A172 (cell line): ENCODE measurements at regions not wholly inside any gene's neighbourhood (a gene's known extent, or its start where the extent isn't known, plus 50 kb on each side); places are given as distances from the start of the nearest gene placed in this dataset.

Experiments
- DNase-seq: peaks from one replicate; pipeline ENCODE4 v3.0.0-alpha.2; 2015; ENCODE audit warnings: low spot score

GRCh38 chr12:25058012-25058411 is 109.1 kb upstream of the BCAT1 start:
- DNase-seq = no peak

- no peak for DNase-seq
These were observed 107.7 kb upstream of the BCAT1 start for GRCh38 chr12:25056486-25057130.

GRCh38 chr12:25056011-25056410 is 107.1 kb upstream of the BCAT1 start:
- no peak for DNase-seq

- peak; percentile 11 for DNase-seq
These were observed 105.9 kb upstream of the BCAT1 start for GRCh38 chr12:25054783-25055144.

- peak; percentile 10 for DNase-seq
These were observed 105.3 kb upstream of the BCAT1 start for GRCh38 chr12:25054076-25054782.

GRCh38 chr12:25052914-25053211 is 104.0 kb upstream of the BCAT1 start:
- no peak for DNase-seq

- peak; percentile 8 for DNase-seq
These were observed 103.5 kb upstream of the BCAT1 start for GRCh38 chr12:25052196-25052913.

GRCh38 chr12:25051656-25052195 is 102.8 kb upstream of the BCAT1 start:
- no peak for DNase-seq

- no peak for DNase-seq
These were observed 102.3 kb upstream of the BCAT1 start for GRCh38 chr12:25051171-25051570.

GRCh38 chr12:25045869-25046268 is 97.0 kb upstream of the BCAT1 start:
- no peak for DNase-seq

GRCh38 chr12:25041006-25041741 is 92.3 kb upstream of the BCAT1 start:
- no peak for DNase-seq

- DNase-seq = no peak
These were observed 91.7 kb upstream of the BCAT1 start for GRCh38 chr12:25040593-25040992.

- no peak for DNase-seq
These were observed 85.8 kb upstream of the BCAT1 start for GRCh38 chr12:25034676-25035075.

- DNase-seq = no peak
These were observed 77.1 kb upstream of the BCAT1 start for GRCh38 chr12:25025951-25026490.

- no peak for DNase-seq
These were observed 76.4 kb upstream of the BCAT1 start for GRCh38 chr12:25025260-25025659.

GRCh38 chr12:25023808-25024207 is 74.9 kb upstream of the BCAT1 start:
- DNase-seq = no peak

GRCh38 chr12:25020621-25021243 is 71.8 kb upstream of the BCAT1 start:
- no peak for DNase-seq

- DNase-seq = no peak
These were observed 69.2 kb upstream of the BCAT1 start for GRCh38 chr12:25018146-25018545.

- DNase-seq = no peak
These were observed 68.4 kb upstream of the BCAT1 start for GRCh38 chr12:25017336-25017735.

- no peak for DNase-seq
These were observed 66.1 kb upstream of the BCAT1 start for GRCh38 chr12:25014961-25015360.

GRCh38 chr12:25013061-25013460 is 64.2 kb upstream of the BCAT1 start:
- DNase-seq = no peak
